Pulmonary artery endothelial cell (primary cell): ENCODE measurements at regions not wholly inside any gene's neighbourhood (a gene's known extent, or its start where the extent isn't known, plus 50 kb on each side); places are given as distances from the start of the nearest gene placed in this dataset.

Source experiments
- DNase-seq: peaks from one replicate; pipeline ENCODE4 v3.0.0-alpha.2; 2011; ENCODE audit warnings: low read depth, low spot score

- no peak for DNase-seq
These were observed 407.2 kb downstream of the EFNA5 start for GRCh38 chr5:107263387-107264018.

GRCh38 chr5:107257885-107258520 is 412.7 kb downstream of the EFNA5 start:
- no peak for DNase-seq

GRCh38 chr5:107254902-107255234 is 415.9 kb downstream of the EFNA5 start:
- DNase-seq: no peak

DNA sequence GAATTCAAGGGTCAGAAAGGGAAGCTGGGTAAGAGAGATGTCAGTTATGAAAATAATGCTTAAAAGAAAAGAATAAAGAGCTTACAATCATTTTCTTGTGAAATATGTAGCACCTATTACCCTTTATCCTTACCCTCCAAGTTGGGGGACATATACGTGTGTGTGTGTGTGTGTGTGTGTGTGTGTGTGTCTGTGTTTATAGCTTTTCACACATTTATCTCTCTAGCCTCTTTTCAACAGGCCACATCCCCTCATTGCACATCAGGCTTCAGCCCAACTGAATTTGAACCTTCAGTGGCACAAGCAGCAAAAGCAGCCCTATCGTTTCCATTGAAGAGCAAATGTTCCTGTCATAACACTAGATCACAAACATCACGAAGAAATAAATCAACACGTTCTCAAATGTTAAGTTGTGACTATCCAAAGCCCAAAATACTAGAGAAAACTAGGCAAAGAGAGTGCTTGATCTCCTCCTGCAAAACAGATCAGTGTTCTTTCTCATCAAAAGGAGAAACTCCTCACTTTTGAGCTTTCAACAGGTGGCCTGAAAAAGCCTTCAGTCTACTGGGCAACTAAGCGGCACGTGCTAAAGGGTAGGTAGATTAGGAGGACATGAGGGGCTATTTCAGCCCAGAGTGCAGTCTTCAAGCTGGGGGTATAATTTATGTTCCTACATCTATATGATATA is 416.4 kb downstream of the EFNA5 start:
- no peak for DNase-seq

DNA sequence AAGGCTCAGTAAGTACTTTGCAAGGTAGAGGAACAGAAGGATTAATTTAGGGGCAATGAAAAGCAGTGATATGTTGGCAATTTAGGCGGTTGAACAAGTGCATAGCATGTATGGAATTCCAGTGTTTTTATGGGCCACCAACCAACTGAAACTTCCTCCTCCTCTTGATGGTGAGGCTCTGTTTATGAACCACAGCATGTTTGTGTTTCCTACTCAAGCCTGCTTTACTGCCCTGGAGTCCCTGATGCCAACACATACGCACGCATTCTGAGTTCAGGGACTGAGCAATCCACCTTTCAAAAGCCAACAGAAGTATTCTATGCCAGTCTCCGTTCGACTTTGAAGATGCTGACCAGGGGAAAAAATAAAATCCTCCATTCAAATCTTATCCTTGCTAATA is 417.5 kb downstream of the EFNA5 start:
- no peak for DNase-seq

DNA sequence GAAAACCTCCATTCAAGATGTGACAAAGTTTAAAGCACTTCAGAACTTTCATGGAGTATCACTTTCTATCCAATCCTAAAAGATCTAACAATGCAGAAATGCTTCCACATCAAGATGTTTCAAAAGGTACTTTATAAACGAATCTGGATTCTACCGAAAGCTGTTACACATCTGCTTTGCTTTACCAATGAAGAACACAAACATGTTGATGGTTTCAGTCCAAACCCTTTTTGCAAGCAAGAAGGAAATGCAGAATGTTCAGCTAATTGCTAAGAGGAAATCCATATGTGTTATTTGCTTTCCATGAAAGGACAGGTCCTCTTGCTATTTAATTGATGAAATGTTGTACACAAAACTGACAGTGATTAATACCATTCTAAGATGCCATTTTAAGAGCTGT is 419.6 kb downstream of the EFNA5 start:
- no peak for DNase-seq

- peak; percentile 3 for DNase-seq
These were observed 422.6 kb downstream of the EFNA5 start for GRCh38 chr5:107248066-107248695.

GRCh38 chr5:107247427-107247826 is 423.3 kb downstream of the EFNA5 start:
- no peak for DNase-seq

- no peak for DNase-seq
These were observed 427.5 kb downstream of the EFNA5 start for GRCh38 chr5:107243220-107243579.

DNA sequence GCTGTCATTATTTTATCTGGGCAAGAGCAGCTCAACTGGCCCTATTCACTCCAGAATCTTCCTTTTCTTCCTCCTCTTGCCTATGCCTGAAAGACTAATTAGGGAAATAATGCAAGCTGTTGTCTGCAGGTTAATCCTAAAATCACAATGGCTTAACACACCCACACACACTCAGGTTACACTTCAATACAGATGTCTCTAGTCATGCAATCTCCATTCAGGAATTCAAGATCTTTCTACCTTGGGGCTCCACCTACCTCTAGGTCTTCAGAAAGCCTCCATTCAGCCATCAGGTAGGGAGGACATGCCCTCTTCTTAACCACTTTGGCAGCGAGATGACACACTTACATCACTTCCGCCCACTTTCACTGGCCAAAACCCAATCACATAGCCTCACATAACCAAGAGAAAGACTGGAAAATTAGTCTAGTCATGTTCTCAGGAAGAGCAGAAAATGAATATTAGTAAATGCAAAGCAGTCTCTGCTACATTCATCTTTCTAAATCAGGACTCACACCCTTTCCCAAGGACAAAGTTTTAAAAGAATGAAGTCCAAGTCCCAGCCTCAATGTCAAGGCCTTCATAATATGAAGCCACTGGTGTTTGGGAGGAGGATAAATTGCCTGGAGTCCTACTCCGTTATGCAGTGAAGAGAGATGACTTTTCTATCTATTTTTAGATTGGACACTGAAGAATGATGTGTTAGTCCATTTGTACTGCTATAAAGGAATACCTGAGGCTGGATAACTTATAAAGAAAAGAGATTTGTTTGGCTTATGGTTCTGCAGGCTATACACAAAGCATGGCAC is 428.1 kb downstream of the EFNA5 start:
- DNase-seq: no peak

GRCh38 chr5:107241841-107242240 is 428.9 kb downstream of the EFNA5 start:
- DNase-seq: no peak

DNA sequence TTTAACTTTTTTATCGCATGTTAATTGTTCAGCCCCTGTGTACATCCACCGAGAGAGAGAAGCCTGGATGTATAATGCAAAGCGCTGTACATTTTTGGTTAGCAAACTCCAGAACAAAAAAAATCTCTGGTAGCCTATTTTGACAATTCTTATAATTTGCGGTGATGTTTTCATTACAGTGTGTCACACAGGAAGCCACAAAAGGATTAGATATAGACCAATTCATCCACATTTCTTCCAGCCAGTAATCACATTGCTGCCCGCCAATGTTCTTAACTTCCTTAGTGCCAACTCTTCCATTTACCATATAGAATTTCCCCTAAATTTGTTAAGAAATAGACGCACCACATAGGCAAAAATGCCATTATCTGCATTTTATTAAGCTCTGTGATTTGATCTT is 435.6 kb downstream of the EFNA5 start:
- no peak for DNase-seq

DNA sequence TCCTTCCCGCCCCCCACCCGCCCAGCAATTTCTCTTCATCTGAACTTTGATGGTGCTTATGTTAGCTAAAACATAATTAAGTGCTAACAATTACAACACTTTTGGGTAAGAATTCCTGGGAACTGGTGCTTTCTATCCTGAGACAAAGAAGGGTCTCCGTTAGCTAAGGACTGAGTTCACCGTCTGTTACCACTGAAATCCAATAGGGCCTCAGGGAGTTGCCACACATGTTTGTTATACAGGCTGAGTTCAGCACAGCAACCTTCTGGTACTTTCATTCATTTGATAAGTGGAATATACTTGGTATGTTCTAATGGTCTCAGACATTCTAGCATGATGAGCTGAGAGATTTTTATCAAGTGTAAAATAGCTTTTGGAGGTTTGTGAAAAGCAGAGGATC is 437.9 kb downstream of the EFNA5 start:
- no peak for DNase-seq

GRCh38 chr5:107232293-107232692 is 438.4 kb downstream of the EFNA5 start:
- DNase-seq: no peak

- DNase-seq: no peak
These were observed 439.5 kb downstream of the EFNA5 start for GRCh38 chr5:107231191-107231590.

DNA sequence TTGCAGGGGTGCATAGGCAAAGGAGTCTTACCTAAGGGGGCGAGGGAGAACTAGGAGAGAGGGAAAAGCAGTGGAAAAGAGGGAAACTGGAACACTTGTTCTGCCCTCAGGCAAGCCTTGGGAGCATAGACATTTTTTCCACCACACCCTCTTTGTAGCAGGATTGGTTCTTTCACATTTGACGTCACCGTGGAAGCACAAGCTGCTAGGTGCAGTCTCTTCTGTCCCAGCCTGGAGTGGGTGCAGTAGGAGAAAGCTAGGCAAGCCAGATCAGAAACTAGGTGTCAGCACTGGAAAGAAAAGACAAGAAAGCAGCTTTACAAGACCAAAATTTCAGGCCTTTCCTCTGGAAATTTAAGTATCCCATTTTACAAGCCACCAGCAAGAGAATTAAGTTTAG is 440.4 kb downstream of the EFNA5 start:
- no peak for DNase-seq

DNA sequence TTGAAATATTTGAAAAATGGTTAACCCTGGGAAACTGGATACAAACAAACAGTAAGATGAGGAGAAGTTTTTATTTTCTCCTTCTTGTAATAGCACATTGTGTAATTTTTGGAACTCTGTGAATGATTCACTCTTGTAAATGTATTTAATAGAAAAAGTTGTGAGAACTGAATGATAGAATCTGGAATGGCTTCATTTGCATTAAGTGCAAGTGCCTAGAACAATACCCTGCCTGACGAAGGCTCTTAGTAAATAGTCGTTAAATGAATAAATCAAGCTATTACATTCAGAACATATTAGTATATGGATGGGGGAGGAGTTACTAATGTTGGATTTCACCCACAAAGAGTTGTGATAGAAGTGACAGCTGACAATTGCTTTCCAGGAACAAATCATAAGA is 442.5 kb downstream of the EFNA5 start:
- no peak for DNase-seq

GRCh38 chr5:107224272-107224671 is 446.5 kb downstream of the EFNA5 start:
- no peak for DNase-seq

DNA sequence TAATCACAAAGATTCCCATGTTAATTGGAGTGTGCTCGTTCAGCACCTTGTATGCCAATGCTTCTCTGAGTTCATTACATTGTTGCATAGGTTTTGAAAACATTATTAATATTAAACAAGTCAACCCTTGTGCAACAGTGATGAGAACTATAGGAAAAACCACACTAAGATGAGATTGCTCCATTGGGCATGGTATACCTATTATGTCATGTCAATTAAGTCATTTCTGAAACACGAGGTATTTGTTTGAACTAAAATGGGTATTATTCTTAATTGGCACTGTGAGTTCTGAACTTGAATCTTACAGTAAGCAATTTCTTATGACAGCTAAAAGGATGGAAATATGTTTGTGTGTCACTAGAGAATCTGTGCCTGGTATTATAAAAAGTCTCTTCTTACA is 447.7 kb downstream of the EFNA5 start:
- DNase-seq: no peak

- DNase-seq: no peak
These were observed 450.7 kb downstream of the EFNA5 start for GRCh38 chr5:107219993-107220392.

GRCh38 chr5:107218457-107219193 is 452.1 kb downstream of the EFNA5 start:
- no peak for DNase-seq
